ENCODE measurements at regions not wholly inside any gene's neighbourhood (a gene's known extent, or its start where the extent isn't known, plus 50 kb on each side); places are given as distances from the start of the nearest gene placed in this dataset.
"Not testable (repeated sequence)": the region's sequence is repeated elsewhere in the genome, so short reads cannot be mapped to it uniquely, and the experiment has no call there.

GRCh38 chr17:53319947-53320346, 502.8 kb upstream of the KIF2B start:
- no peak for DNase-seq

GRCh38 chr17:53316988-53317387, 505.7 kb upstream of the KIF2B start:
- no peak for DNase-seq

- DNase-seq: no peak
Measured at GRCh38 chr17:53316073-53316472, 506.7 kb upstream of the KIF2B start.

- DNase-seq: no peak
Measured at GRCh38 chr17:53314521-53314920, 508.2 kb upstream of the KIF2B start.

GRCh38 chr17:53313746-53314145, 509.0 kb upstream of the KIF2B start:
- DNase-seq: peak; percentile 2

GRCh38 chr17:53278466-53278865, 544.3 kb upstream of the KIF2B start:
- no peak for DNase-seq

- DNase-seq: no peak
Measured at GRCh38 chr17:53273126-53273525, 549.6 kb upstream of the KIF2B start.

- DNase-seq: no peak
Measured at GRCh38 chr17:53270936-53271335, 551.8 kb upstream of the KIF2B start.

GRCh38 chr17:53264730-53265129, 558.0 kb upstream of the KIF2B start:
- no peak for DNase-seq

- no peak for DNase-seq
Measured at GRCh38 chr17:53253956-53254597, 568.6 kb upstream of the KIF2B start.

GRCh38 chr17:53249036-53249435, 573.7 kb upstream of the KIF2B start:
- DNase-seq: no peak

- DNase-seq: no peak
Measured at GRCh38 chr17:53234138-53234537, 588.6 kb upstream of the KIF2B start.

- DNase-seq: no peak
Measured at GRCh38 chr17:53227514-53227913, 595.2 kb upstream of the KIF2B start.

- no peak for DNase-seq
Measured at GRCh38 chr17:53227111-53227510, 595.6 kb upstream of the KIF2B start.

- no peak for DNase-seq
Measured at GRCh38 chr17:53219821-53220220, 602.9 kb upstream of the KIF2B start.

- DNase-seq: no peak
Measured at GRCh38 chr17:53218723-53219122, 604.0 kb upstream of the KIF2B start.

GRCh38 chr17:53217311-53217710, 605.4 kb upstream of the KIF2B start:
- DNase-seq: no peak

- DNase-seq: not testable (repeated sequence)
Measured at GRCh38 chr17:53208935-53209334, 613.8 kb upstream of the KIF2B start.

- DNase-seq: no peak
Measured at GRCh38 chr17:53193044-53193443, 629.7 kb upstream of the KIF2B start.

- DNase-seq: no peak
Measured at GRCh38 chr17:53191878-53192277, 630.8 kb upstream of the KIF2B start.

- no peak for DNase-seq
Measured at GRCh38 chr17:53186001-53186400, 636.7 kb upstream of the KIF2B start.

GRCh38 chr17:53176629-53177028, 646.1 kb upstream of the KIF2B start:
- no peak for DNase-seq

GRCh38 chr17:53168413-53168812, 654.3 kb upstream of the KIF2B start:
- no peak for DNase-seq

GRCh38 chr17:53166731-53167130, 656.0 kb upstream of the KIF2B start:
- no peak for DNase-seq

GRCh38 chr17:53150101-53150698, 672.5 kb upstream of the KIF2B start:
- DNase-seq: no peak

All from EL (cell line).